ENCODE measurements at regions not wholly inside any gene's neighbourhood (a gene's known extent, or its start where the extent isn't known, plus 50 kb on each side); places are given as distances from the start of the nearest gene placed in this dataset.
A peak's percentile ranks its signal among the peaks of the same experiment; 100 is the strongest.
"Not testable (repeated sequence)": the region's sequence is repeated elsewhere in the genome, so short reads cannot be mapped to it uniquely, and the experiment has no call there.

GRCh38 chr13:60663788-60664187, 266.8 kb downstream of the TDRD3 start:
- DNase-seq (ENCODE audit: extremely low spot score, unreplicated experiment), result no peak
- no peak for TF ChIP-seq CTCF (IDR thresholded peaks at IDR 0.05)
- H3K4me1 Mint-ChIP-seq (ENCODE audit: unreplicated experiment), result no peaks in the 10 kb centered on the region
- H3K27me3 Mint-ChIP-seq (ENCODE audit: unreplicated experiment), result peaks cover 7% of the 10 kb centered on the region
- H3K36me3 Mint-ChIP-seq (ENCODE audit: unreplicated experiment), result no peaks in the 10 kb centered on the region
- no peak overlapping the region for H3K27ac Mint-ChIP-seq (ENCODE audit: unreplicated experiment)
- no peak overlapping the region for H3K4me3 Mint-ChIP-seq (ENCODE audit: unreplicated experiment)
- no peaks in the 10 kb centered on the region for H3K9me3 Mint-ChIP-seq (ENCODE audit: unreplicated experiment)

- H3K36me3 Mint-ChIP-seq (ENCODE audit: unreplicated experiment), result no peaks in the 10 kb centered on the region
- no peaks in the 10 kb centered on the region for H3K4me1 Mint-ChIP-seq (ENCODE audit: unreplicated experiment)
- no peak overlapping the region for H3K4me3 Mint-ChIP-seq (ENCODE audit: unreplicated experiment)
- no peaks in the 10 kb centered on the region for H3K9me3 Mint-ChIP-seq (ENCODE audit: unreplicated experiment)
- H3K27ac Mint-ChIP-seq (ENCODE audit: unreplicated experiment), result no peak overlapping the region
- peaks cover 10% of the 10 kb centered on the region for H3K27me3 Mint-ChIP-seq (ENCODE audit: unreplicated experiment)
- no peak for TF ChIP-seq CTCF (IDR thresholded peaks at IDR 0.05)
- DNase-seq (ENCODE audit: extremely low spot score, unreplicated experiment), result no peak
Measured at GRCh38 chr13:60662595-60662994, 265.6 kb downstream of the TDRD3 start.

- no peak overlapping the region for H3K27ac Mint-ChIP-seq (ENCODE audit: unreplicated experiment)
- no peak for TF ChIP-seq CTCF (IDR thresholded peaks at IDR 0.05)
- H3K4me3 Mint-ChIP-seq (ENCODE audit: unreplicated experiment), result no peak overlapping the region
- no peaks in the 10 kb centered on the region for H3K36me3 Mint-ChIP-seq (ENCODE audit: unreplicated experiment)
- peaks cover 13% of the 10 kb centered on the region for H3K27me3 Mint-ChIP-seq (ENCODE audit: unreplicated experiment)
- H3K4me1 Mint-ChIP-seq (ENCODE audit: unreplicated experiment), result no peaks in the 10 kb centered on the region
- H3K9me3 Mint-ChIP-seq (ENCODE audit: unreplicated experiment), result no peaks in the 10 kb centered on the region
- DNase-seq (ENCODE audit: extremely low spot score, unreplicated experiment), result no peak
Measured at GRCh38 chr13:60661521-60661920, 264.5 kb downstream of the TDRD3 start.

GRCh38 chr13:60657586-60657985, 260.6 kb downstream of the TDRD3 start:
- not testable (repeated sequence) for H3K4me3 Mint-ChIP-seq (ENCODE audit: unreplicated experiment); H3K27ac Mint-ChIP-seq (ENCODE audit: unreplicated experiment); DNase-seq (ENCODE audit: extremely low spot score, unreplicated experiment); H3K9me3 Mint-ChIP-seq (ENCODE audit: unreplicated experiment); H3K4me1 Mint-ChIP-seq (ENCODE audit: unreplicated experiment); H3K36me3 Mint-ChIP-seq (ENCODE audit: unreplicated experiment)
- peaks cover 13% of the 10 kb centered on the region for H3K27me3 Mint-ChIP-seq (ENCODE audit: unreplicated experiment)

GRCh38 chr13:60655256-60655655, 258.2 kb downstream of the TDRD3 start:
- Mint-ChIP-seq H3K9me3 (ENCODE audit: unreplicated experiment) (no peaks in the 10 kb centered on the region), H3K36me3 (ENCODE audit: unreplicated experiment) (no peaks in the 10 kb centered on the region), H3K27me3 (ENCODE audit: unreplicated experiment) (peaks cover 10% of the 10 kb centered on the region), H3K27ac (ENCODE audit: unreplicated experiment) (no peak overlapping the region), H3K4me3 (ENCODE audit: unreplicated experiment) (no peak overlapping the region), H3K4me1 (ENCODE audit: unreplicated experiment) (no peaks in the 10 kb centered on the region)
- TF ChIP-seq CTCF (IDR thresholded peaks at IDR 0.05), result no peak
- no peak for DNase-seq (ENCODE audit: extremely low spot score, unreplicated experiment)

GRCh38 chr13:60654415-60654814, 257.4 kb downstream of the TDRD3 start:
- peak; percentile 62 for TF ChIP-seq CTCF (IDR thresholded peaks at IDR 0.05)
- H3K4me1 Mint-ChIP-seq (ENCODE audit: unreplicated experiment), result no peaks in the 10 kb centered on the region
- peaks cover 10% of the 10 kb centered on the region for H3K27me3 Mint-ChIP-seq (ENCODE audit: unreplicated experiment)
- H3K36me3 Mint-ChIP-seq (ENCODE audit: unreplicated experiment), result no peaks in the 10 kb centered on the region
- no peak for DNase-seq (ENCODE audit: extremely low spot score, unreplicated experiment)
- H3K4me3 Mint-ChIP-seq (ENCODE audit: unreplicated experiment), result no peak overlapping the region
- no peak overlapping the region for H3K27ac Mint-ChIP-seq (ENCODE audit: unreplicated experiment)
- no peaks in the 10 kb centered on the region for H3K9me3 Mint-ChIP-seq (ENCODE audit: unreplicated experiment)

Data from osteocyte (in vitro differentiated cells).